WERI-Rb-1 (cell line): ENCODE measurements at regions not wholly inside any gene's neighbourhood (a gene's known extent, or its start where the extent isn't known, plus 50 kb on each side); places are given as distances from the start of the nearest gene placed in this dataset.

Source experiments
- DNase-seq: peaks from one replicate; pipeline ENCODE4 v3.0.0-alpha.2; 2020
- H3K27ac ChIP-seq: fragments of 250-450 bp; sonication (Bioruptor Pico); 2 replicates; pipeline ENCODE4 v1.5.1; 2020; ENCODE audit warnings: mild to moderate bottlenecking, moderate library complexity
- H3K27me3 ChIP-seq: fragments of 250-450 bp; sonication (Bioruptor Pico); 2 replicates; pipeline ENCODE4 v1.5.1; 2021; ENCODE audit warnings: mild to moderate bottlenecking, low read depth, moderate library complexity; ENCODE audit not compliant: insufficient read depth, severe bottlenecking
- H3K36me3 ChIP-seq: fragments of 250-450 bp; sonication (Bioruptor Pico); 2 replicates; pipeline ENCODE4 v1.5.1; 2020; ENCODE audit warnings: mild to moderate bottlenecking, moderate library complexity
- H3K4me3 ChIP-seq: 2 replicates; pipeline ENCODE4 v1.5.1; 2011; ENCODE audit warnings: low read depth, mild to moderate bottlenecking, control low read depth, low read length
- H3K9me3 ChIP-seq: fragments of 250-450 bp; sonication (Bioruptor Pico); 2 replicates; pipeline ENCODE4 v1.5.1; 2021; ENCODE audit warnings: mild to moderate bottlenecking, moderate library complexity; ENCODE audit not compliant: severe bottlenecking
- CTCF ChIP-seq: IDR thresholded peaks from 2 replicates; pipeline ENCODE4 v1.5.1; 2011; ENCODE audit warnings: low read depth, mild to moderate bottlenecking, control low read depth, inconsistent platforms, low read length

- H3K27me3 ChIP-seq, result no peaks in the 10 kb centered on the region
- DNase-seq, result no peak
- H3K9me3 ChIP-seq, result no peaks in the 10 kb centered on the region
- no peak overlapping the region for H3K27ac ChIP-seq
- no peak for TF ChIP-seq CTCF
- H3K4me3 ChIP-seq, result no peak overlapping the region
- no peaks in the 10 kb centered on the region for H3K36me3 ChIP-seq
Observed at GRCh38 chr3:70749122-70749521, 436.7 kb upstream of the MDFIC2 start.

GRCh38 chr3:70748593-70748992 is 436.2 kb upstream of the MDFIC2 start:
- Histone ChIP-seq H3K9me3 (no peaks in the 10 kb centered on the region), H3K27me3 (no peaks in the 10 kb centered on the region), H3K4me3 (no peak overlapping the region), H3K36me3 (no peaks in the 10 kb centered on the region), H3K27ac (no peak overlapping the region)
- TF ChIP-seq CTCF, result no peak
- DNase-seq, result no peak

GRCh38 chr3:70747847-70748246 is 435.4 kb upstream of the MDFIC2 start:
- H3K36me3 ChIP-seq, result no peaks in the 10 kb centered on the region
- no peak overlapping the region for H3K4me3 ChIP-seq
- no peaks in the 10 kb centered on the region for H3K27me3 ChIP-seq
- DNase-seq, result no peak
- H3K9me3 ChIP-seq, result no peaks in the 10 kb centered on the region
- no peak for TF ChIP-seq CTCF
- no peak overlapping the region for H3K27ac ChIP-seq

- Histone ChIP-seq H3K36me3 (no peaks in the 10 kb centered on the region), H3K9me3 (no peaks in the 10 kb centered on the region), H3K27me3 (no peaks in the 10 kb centered on the region), H3K4me3 (no peak overlapping the region), H3K27ac (no peak overlapping the region)
- no peak for DNase-seq
- no peak for TF ChIP-seq CTCF
Observed at GRCh38 chr3:70744536-70744935, 432.1 kb upstream of the MDFIC2 start.

GRCh38 chr3:70743754-70744153 is 431.3 kb upstream of the MDFIC2 start:
- Histone ChIP-seq H3K4me3 (no peak overlapping the region), H3K27me3 (no peaks in the 10 kb centered on the region), H3K27ac (no peak overlapping the region), H3K36me3 (no peaks in the 10 kb centered on the region), H3K9me3 (no peaks in the 10 kb centered on the region)
- no peak for TF ChIP-seq CTCF
- no peak for DNase-seq

- Histone ChIP-seq H3K9me3 (no peaks in the 10 kb centered on the region), H3K27me3 (no peaks in the 10 kb centered on the region), H3K27ac (no peak overlapping the region), H3K36me3 (no peaks in the 10 kb centered on the region), H3K4me3 (no peak overlapping the region)
- no peak for TF ChIP-seq CTCF
- DNase-seq, result no peak
Observed at GRCh38 chr3:70742081-70742480, 429.6 kb upstream of the MDFIC2 start.
